OCI-LY3 (cell line): ENCODE measurements at regions not wholly inside any gene's neighbourhood (a gene's known extent, or its start where the extent isn't known, plus 50 kb on each side); places are given as distances from the start of the nearest gene placed in this dataset.

ENCODE experiments used
- H2AFZ ChIP-seq: fragments of 200-600, 300-600 bp; shearing (Covaris generic); 2 replicates; pipeline ENCODE4 v1.6.0; 2014; ENCODE audit warnings: antibody characterized with exemption, low read depth, low read length
- H3K27ac ChIP-seq: fragments of 200-600, 300-600 bp; sonication (generic); 2 replicates; pipeline ENCODE4 v1.5.1; 2014; ENCODE audit warnings: mild to moderate bottlenecking, low read length, moderate library complexity, mixed read lengths
- H3K27me3 ChIP-seq: fragments of 200-600, 300-600 bp; sonication (generic); 2 replicates; pipeline ENCODE4 v1.6.1; 2014; ENCODE audit warnings: low read depth, low read length, mixed read lengths
- H3K36me3 ChIP-seq: fragments of 200-600, 300-600 bp; sonication (generic); replicated peaks from 2 replicates; pipeline ENCODE3; 2014; ENCODE audit warnings: low read depth, low read length, mixed read lengths
- H3K4me1 ChIP-seq: fragments of 300-600, 200-600 bp; sonication (generic); 2 replicates; pipeline ENCODE4 v1.6.1; 2014; ENCODE audit warnings: low read length, mixed read lengths
- H3K4me2 ChIP-seq: fragments of 200-600, 300-600 bp; sonication (generic); 2 replicates; pipeline ENCODE4 v1.6.1; 2014; ENCODE audit warnings: low read length, mixed read lengths
- H3K4me3 ChIP-seq: fragments of 300-600, 200-600 bp; sonication (generic); 2 replicates; pipeline ENCODE4 v1.5.1; 2014; ENCODE audit warnings: antibody characterized with exemption, mild to moderate bottlenecking, low read length, moderate library complexity
- H3K79me2 ChIP-seq: fragments of 300-600, 200-600 bp; shearing (Covaris generic); 2 replicates; pipeline ENCODE4 v1.6.1; 2014; ENCODE audit warnings: mild to moderate bottlenecking, low read length, mixed read lengths
- H3K9ac ChIP-seq: fragments of 300-600, 200-600 bp; shearing (Covaris generic); 2 replicates; pipeline ENCODE4 v1.6.0; 2014; ENCODE audit warnings: mild to moderate bottlenecking, low read length, moderate library complexity
- H3K9me3 ChIP-seq: fragments of 200-600, 300-600 bp; shearing (Covaris generic); 2 replicates; pipeline ENCODE4 v1.6.1; 2014; ENCODE audit warnings: low read length, mixed read lengths; ENCODE audit not compliant: insufficient read depth
- H4K20me1 ChIP-seq: fragments of 200-600, 300-600 bp; sonication (generic); 2 replicates; pipeline ENCODE4 v1.6.1; 2016; ENCODE audit warnings: low read length, mixed read lengths; ENCODE audit not compliant: insufficient read depth
- EZH2phosphoT487 ChIP-seq: fragments of 200-600 bp; shearing (Covaris generic); IDR thresholded peaks from 2 replicates; pipeline ENCODE4 v1.6.1; 2018; ENCODE audit warnings: antibody characterized with exemption, mixed run types, low read depth
- TF ChIP-seq, protein P1 (sequence below): fragments of 200-600, 300-600 bp; sonication (generic); IDR thresholded peaks from 2 replicates; pipeline ENCODE4 v1.5.1; 2014; ENCODE audit warnings: antibody characterized with exemption, low read length, low read depth

DNA sequence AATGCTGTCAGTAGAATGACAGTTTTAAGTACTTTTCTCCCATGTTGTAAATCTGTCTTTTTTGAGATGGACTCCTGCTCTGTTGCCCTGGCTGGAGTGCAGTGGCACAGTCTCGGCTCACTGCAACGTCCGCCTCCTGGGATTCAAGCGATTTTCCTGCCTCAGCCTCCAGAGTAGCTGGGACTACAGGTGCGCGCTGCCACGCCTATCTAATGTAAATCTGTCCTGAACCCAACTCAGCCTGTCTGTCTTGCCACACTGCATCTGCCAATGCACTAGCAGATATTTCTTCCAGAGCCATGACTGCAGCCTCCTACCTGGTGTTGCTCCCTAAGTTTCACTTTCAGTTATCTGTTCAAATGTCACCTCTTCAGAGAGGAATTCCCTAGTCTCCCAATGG lies 264.1 kb downstream of the PHF14 start:
- Histone ChIP-seq H3K9ac (no peak overlapping the region), H3K4me2 (no peak overlapping the region)
- TF ChIP-seq, protein P1, sequence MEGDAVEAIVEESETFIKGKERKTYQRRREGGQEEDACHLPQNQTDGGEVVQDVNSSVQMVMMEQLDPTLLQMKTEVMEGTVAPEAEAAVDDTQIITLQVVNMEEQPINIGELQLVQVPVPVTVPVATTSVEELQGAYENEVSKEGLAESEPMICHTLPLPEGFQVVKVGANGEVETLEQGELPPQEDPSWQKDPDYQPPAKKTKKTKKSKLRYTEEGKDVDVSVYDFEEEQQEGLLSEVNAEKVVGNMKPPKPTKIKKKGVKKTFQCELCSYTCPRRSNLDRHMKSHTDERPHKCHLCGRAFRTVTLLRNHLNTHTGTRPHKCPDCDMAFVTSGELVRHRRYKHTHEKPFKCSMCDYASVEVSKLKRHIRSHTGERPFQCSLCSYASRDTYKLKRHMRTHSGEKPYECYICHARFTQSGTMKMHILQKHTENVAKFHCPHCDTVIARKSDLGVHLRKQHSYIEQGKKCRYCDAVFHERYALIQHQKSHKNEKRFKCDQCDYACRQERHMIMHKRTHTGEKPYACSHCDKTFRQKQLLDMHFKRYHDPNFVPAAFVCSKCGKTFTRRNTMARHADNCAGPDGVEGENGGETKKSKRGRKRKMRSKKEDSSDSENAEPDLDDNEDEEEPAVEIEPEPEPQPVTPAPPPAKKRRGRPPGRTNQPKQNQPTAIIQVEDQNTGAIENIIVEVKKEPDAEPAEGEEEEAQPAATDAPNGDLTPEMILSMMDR = no peak
- no peak for TF ChIP-seq EZH2phosphoT487

DNA sequence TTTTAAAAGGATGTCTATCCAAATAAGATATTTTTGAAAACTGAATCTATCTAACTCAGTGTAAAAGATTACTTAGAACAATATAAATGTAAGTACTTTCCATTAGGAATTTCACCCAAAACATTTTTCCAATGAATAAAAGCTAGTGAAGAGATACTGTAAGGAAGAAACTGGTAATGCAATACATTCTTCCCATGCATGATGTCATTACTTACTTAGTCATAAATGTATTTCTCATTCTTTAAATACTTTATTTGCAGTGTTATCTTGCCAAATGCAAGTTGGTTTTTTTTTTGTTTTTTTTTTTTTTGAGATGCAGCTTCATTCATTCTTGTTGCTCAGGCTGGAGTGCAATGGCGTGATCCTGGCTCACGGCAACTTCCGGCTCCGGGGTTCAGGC lies 265.6 kb downstream of the PHF14 start:
- TF ChIP-seq, protein P1 = no peak
- TF ChIP-seq EZH2phosphoT487 = no peak
- H3K36me3 ChIP-seq = no peaks in the 10 kb centered on the region
- H3K27me3 ChIP-seq = no peaks in the 10 kb centered on the region
- peaks cover 2% of the 10 kb centered on the region; the same call in 1 of the 2 replicates for H3K4me1 ChIP-seq
- no peak overlapping the region for H3K4me2 ChIP-seq
- no peak overlapping the region for H3K4me3 ChIP-seq
- H3K9me3 ChIP-seq = no peaks in the 10 kb centered on the region
- H3K79me2 ChIP-seq = no peaks in the 10 kb centered on the region
- H3K9ac ChIP-seq = no peak overlapping the region
- H3K27ac ChIP-seq = no peak overlapping the region
- no peak overlapping the region for H2AFZ ChIP-seq
- H4K20me1 ChIP-seq = no peaks in the 10 kb centered on the region

More for the DNA sequence above, 264.1 kb downstream of the PHF14 start:
- no peaks in the 10 kb centered on the region for H3K9me3 ChIP-seq
- H3K27me3 ChIP-seq = no peaks in the 10 kb centered on the region
- no peak overlapping the region for H3K27ac ChIP-seq
- peaks cover 2% of the 10 kb centered on the region; the same call in 1 of the 2 replicates for H3K4me1 ChIP-seq
- H3K79me2 ChIP-seq = no peaks in the 10 kb centered on the region
- H4K20me1 ChIP-seq = no peaks in the 10 kb centered on the region
- no peak overlapping the region for H2AFZ ChIP-seq
- no peak overlapping the region for H3K4me3 ChIP-seq
- no peaks in the 10 kb centered on the region for H3K36me3 ChIP-seq

DNA sequence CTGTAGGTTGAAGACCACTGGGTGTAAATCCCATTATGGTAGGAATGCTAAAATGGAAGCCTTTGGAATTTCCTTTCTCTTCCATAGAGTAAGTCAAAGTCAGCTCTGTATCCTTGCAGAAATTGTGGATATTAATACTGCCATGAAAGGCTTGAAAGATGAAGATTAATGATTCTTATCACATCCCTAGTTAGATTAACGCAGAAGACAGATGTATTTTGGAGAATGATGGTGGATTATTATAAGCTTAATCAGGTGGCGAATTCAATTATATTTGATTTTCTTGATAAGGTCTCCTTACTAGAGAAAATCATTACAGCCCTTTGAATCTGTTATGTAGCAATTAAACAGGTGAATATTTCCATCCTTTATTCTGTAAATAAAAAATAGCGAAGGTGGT lies 270.1 kb downstream of the PHF14 start:
- H3K9ac ChIP-seq = no peak overlapping the region
- H3K9me3 ChIP-seq = no peaks in the 10 kb centered on the region
- H3K36me3 ChIP-seq = no peaks in the 10 kb centered on the region
- no peak overlapping the region for H3K4me3 ChIP-seq
- no peak overlapping the region for H3K4me2 ChIP-seq
- no peak overlapping the region for H3K27ac ChIP-seq
- H3K79me2 ChIP-seq = no peaks in the 10 kb centered on the region
- TF ChIP-seq, protein P1 = no peak
- TF ChIP-seq EZH2phosphoT487 = no peak
- no peaks in the 10 kb centered on the region for H3K27me3 ChIP-seq
- no peaks in the 10 kb centered on the region for H4K20me1 ChIP-seq
- 0 out of 2 replicates have a peak, but pooled peaks cover 3% of the 10 kb centered on the region for H3K4me1 ChIP-seq
- H2AFZ ChIP-seq = no peak overlapping the region

DNA sequence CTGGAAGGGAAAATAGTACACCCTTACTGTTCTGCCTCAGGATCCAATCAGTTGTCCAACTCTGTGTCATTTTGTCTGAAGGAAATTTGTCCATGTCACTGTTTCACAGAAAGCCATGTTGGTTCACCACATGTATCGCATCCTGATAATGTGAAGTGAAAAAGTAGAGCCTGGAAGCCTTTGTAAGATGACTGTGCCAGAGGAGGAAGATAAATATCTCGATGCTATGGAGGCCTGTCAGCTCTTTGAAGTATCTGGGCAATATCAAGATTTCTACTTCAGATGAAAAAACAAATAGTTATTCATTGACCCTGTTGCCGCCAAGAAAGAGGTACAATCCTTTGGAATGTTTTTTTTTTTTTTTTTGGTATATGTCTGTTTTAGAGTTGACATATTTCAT lies 270.5 kb downstream of the PHF14 start:
- Histone ChIP-seq H3K36me3 (no peaks in the 10 kb centered on the region), H3K27me3 (no peaks in the 10 kb centered on the region), H3K9ac (no peak overlapping the region), H3K4me1 (0 out of 2 replicates have a peak, but pooled peaks cover 3% of the 10 kb centered on the region), H2AFZ (no peak overlapping the region), H3K27ac (no peak overlapping the region), H3K4me3 (no peak overlapping the region), H4K20me1 (no peaks in the 10 kb centered on the region), H3K79me2 (no peaks in the 10 kb centered on the region), H3K4me2 (no peak overlapping the region), H3K9me3 (no peaks in the 10 kb centered on the region)
- TF ChIP-seq, protein P1 = no peak
- no peak for TF ChIP-seq EZH2phosphoT487
